Loucy (cell line): ENCODE measurements at regions not wholly inside any gene's neighbourhood (a gene's known extent, or its start where the extent isn't known, plus 50 kb on each side); places are given as distances from the start of the nearest gene placed in this dataset.

Experiments
- H2AFZ ChIP-seq: fragments of 200-600 bp; sonication (generic); 2 replicates; pipeline ENCODE4 v1.6.0; 2016; ENCODE audit warnings: antibody characterized with exemption, mild to moderate bottlenecking, low read length, moderate library complexity
- H3F3A ChIP-seq: fragments of 200-600 bp; 2 replicates; pipeline ENCODE4 v1.6.0; 2016; ENCODE audit warnings: antibody characterized with exemption, low read depth, mild to moderate bottlenecking
- H3K27me3 ChIP-seq: fragments of 200-600 bp; sonication (generic); 2 replicates; pipeline ENCODE4 v1.6.1; 2014; ENCODE audit warnings: low read length, mild to moderate bottlenecking; ENCODE audit not compliant: insufficient read depth, poor library complexity, severe bottlenecking
- H3K36me3 ChIP-seq: fragments of 200-600 bp; sonication (generic); 2 replicates; pipeline ENCODE4 v1.6.1; 2016; ENCODE audit warnings: low read length; ENCODE audit not compliant: insufficient read depth
- H3K4me1 ChIP-seq: fragments of 200-600 bp; sonication (generic); 2 replicates; pipeline ENCODE4 v1.5.1; 2014; ENCODE audit warnings: low read length, mild to moderate bottlenecking; ENCODE audit not compliant: insufficient read depth, poor library complexity, severe bottlenecking
- H3K4me2 ChIP-seq: fragments of 200-600 bp; sonication (generic); 2 replicates; pipeline ENCODE4 v1.6.0; 2014; ENCODE audit warnings: antibody characterized with exemption, low read length, low read depth, mild to moderate bottlenecking; ENCODE audit not compliant: poor library complexity, severe bottlenecking
- H3K4me3 ChIP-seq: fragments of 200-600 bp; sonication (generic); 2 replicates; pipeline ENCODE4 v1.5.1; 2014; ENCODE audit warnings: low read length, mild to moderate bottlenecking, mixed read lengths; ENCODE audit not compliant: poor library complexity, severe bottlenecking
- H3K79me2 ChIP-seq: fragments of 200-600 bp; sonication (generic); 2 replicates; pipeline ENCODE4 v1.6.1; 2014; ENCODE audit warnings: low read length; ENCODE audit not compliant: insufficient read depth
- H3K9ac ChIP-seq: fragments of 200-600 bp; sonication (generic); 2 replicates; pipeline ENCODE4 v1.6.0; 2014; ENCODE audit warnings: mild to moderate bottlenecking, low read depth, low read length, moderate library complexity; ENCODE audit not compliant: poor library complexity, severe bottlenecking
- H3K9me2 ChIP-seq: fragments of 200-600 bp; sonication (generic); replicated peaks from 2 replicates; pipeline ENCODE4 v1.6.1; 2016; ENCODE audit warnings: low read depth, low read length, mixed read lengths
- H3K9me3 ChIP-seq: fragments of 200-600 bp; sonication (generic); 2 replicates; pipeline ENCODE4 v1.6.1; 2014; ENCODE audit warnings: mild to moderate bottlenecking, antibody characterized with exemption, low read length, low read depth; ENCODE audit not compliant: insufficient read depth
- H4K20me1 ChIP-seq: fragments of 200-600 bp; sonication (generic); 2 replicates; pipeline ENCODE4 v1.6.0; 2014; ENCODE audit warnings: antibody characterized with exemption, low read length, mild to moderate bottlenecking; ENCODE audit not compliant: insufficient read depth, poor library complexity, severe bottlenecking
- CTCF ChIP-seq: fragments of 200-600 bp; sonication (generic); conservative IDR thresholded peaks from 2 replicates; pipeline ENCODE4 v1.5.1; 2014; ENCODE audit warnings: mild to moderate bottlenecking, antibody characterized with exemption, low read length
- EZH2phosphoT487 ChIP-seq: fragments of 200-600 bp; IDR thresholded peaks from 2 replicates; pipeline ENCODE4 v1.6.1; 2018; ENCODE audit warnings: antibody characterized with exemption, mild to moderate bottlenecking, moderate library complexity, borderline replicate concordance

GRCh38 chr13:73717632-73718031 lies 416.6 kb downstream of the KLF12 start:
- Histone ChIP-seq H3K27me3 (no peaks in the 10 kb centered on the region), H3F3A (no peaks in the 10 kb centered on the region), H3K4me2 (no peak overlapping the region), H3K4me1 (peaks cover 15% of the 10 kb centered on the region), H3K9me2 (no peaks in the 10 kb centered on the region), H3K36me3 (peaks cover 14% of the 10 kb centered on the region; the same call in 1 of the 2 replicates), H3K9me3 (no peaks in the 10 kb centered on the region), H3K9ac (no peak overlapping the region), H2AFZ (no peak overlapping the region), H3K79me2 (no peaks in the 10 kb centered on the region), H4K20me1 (no peaks in the 10 kb centered on the region), H3K4me3 (no peak overlapping the region)
- TF ChIP-seq EZH2phosphoT487: no peak
- TF ChIP-seq CTCF: no peak

- Histone ChIP-seq H3K36me3 (peaks cover 15% of the 10 kb centered on the region; the same call in 1 of the 2 replicates), H3K9me3 (no peaks in the 10 kb centered on the region), H4K20me1 (no peaks in the 10 kb centered on the region), H3K4me3 (no peak overlapping the region), H3K79me2 (no peaks in the 10 kb centered on the region), H3K4me1 (peaks cover 15% of the 10 kb centered on the region), H3F3A (no peaks in the 10 kb centered on the region), H2AFZ (no peak overlapping the region), H3K9me2 (no peaks in the 10 kb centered on the region), H3K27me3 (no peaks in the 10 kb centered on the region), H3K9ac (no peak overlapping the region), H3K4me2 (no peak overlapping the region)
- TF ChIP-seq EZH2phosphoT487 (no peak), CTCF (no peak)
Observed at GRCh38 chr13:73715911-73716510, 418.2 kb downstream of the KLF12 start.

GRCh38 chr13:73715114-73715910 lies 418.9 kb downstream of the KLF12 start:
- Histone ChIP-seq H3K9ac (no peak overlapping the region), H3K79me2 (no peaks in the 10 kb centered on the region), H3K4me3 (no peak overlapping the region), H3K9me2 (no peaks in the 10 kb centered on the region), H3K9me3 (no peaks in the 10 kb centered on the region), H3F3A (no peaks in the 10 kb centered on the region), H3K4me1 (peaks cover 15% of the 10 kb centered on the region), H3K4me2 (no peak overlapping the region), H3K27me3 (no peaks in the 10 kb centered on the region), H4K20me1 (no peaks in the 10 kb centered on the region), H2AFZ (no peak overlapping the region), H3K36me3 (peaks cover 21% of the 10 kb centered on the region; the same call in 1 of the 2 replicates)
- TF ChIP-seq EZH2phosphoT487 (no peak), CTCF (no peak)
